ENCODE measurements at regions not wholly inside any gene's neighbourhood (a gene's known extent, or its start where the extent isn't known, plus 50 kb on each side); places are given as distances from the start of the nearest gene placed in this dataset.

DNA sequence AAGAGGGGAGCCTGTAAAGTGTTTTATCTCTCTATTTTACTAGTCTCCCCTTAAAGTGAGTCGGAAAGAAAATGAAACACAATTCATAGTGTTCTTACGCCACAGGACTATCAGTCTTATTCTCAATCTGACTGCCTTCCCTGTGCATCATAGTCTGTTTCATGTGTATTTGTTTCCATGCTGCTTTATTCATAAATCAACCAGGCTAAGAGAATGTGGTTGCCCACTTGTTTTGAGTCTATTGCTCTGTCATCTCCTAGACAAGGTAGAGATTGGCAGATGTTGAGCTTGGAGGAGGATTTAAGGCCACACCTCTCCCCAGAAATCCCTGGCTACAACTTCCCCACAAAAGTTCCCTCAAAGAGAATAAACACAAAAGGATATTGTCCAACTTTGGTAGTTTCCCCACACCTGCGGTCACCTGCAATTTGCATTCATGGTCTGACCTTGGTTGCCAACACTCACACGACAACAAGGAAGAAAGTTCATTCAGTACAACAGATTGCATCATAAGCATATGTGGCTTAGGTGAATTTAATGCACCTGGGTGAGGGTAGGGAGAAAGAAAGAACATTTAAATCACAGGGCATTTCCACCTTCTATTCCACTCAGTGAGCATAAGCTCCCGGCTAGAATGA, 167.1 kb upstream of the FBXL4 start:
- Histone ChIP-seq H3K18ac (ENCODE audit: insufficient read length, low read depth, low read length) (no peak overlapping the region), H4K5ac (ENCODE audit: insufficient read length, low read depth, low read length) (no peak overlapping the region), H2AK5ac (ENCODE audit: insufficient read length, low read length) (no peak overlapping the region), H3T11ph (ENCODE audit: low read length) (no peak overlapping the region), H4K8ac (replicated peaks; ENCODE audit: insufficient read length, low read depth, low read length) (no peak overlapping the region), H2BK12ac (ENCODE audit: insufficient read length, low read depth, low read length) (no peak overlapping the region), H4K20me1 (ENCODE audit: control insufficient read depth, insufficient read depth, insufficient read length) (no peaks in the 10 kb centered on the region), H2AFZ (ENCODE audit: low read length) (no peak overlapping the region), H3K79me1 (ENCODE audit: insufficient read depth, low read depth, low read length, poor library complexity, severe bottlenecking) (no peaks in the 10 kb centered on the region), H3K4ac (ENCODE audit: low read depth, low read length) (no peak overlapping the region), H3K4me1 (ENCODE audit: insufficient read depth, low read length) (no peaks in the 10 kb centered on the region), H3K56ac (ENCODE audit: insufficient read length, low read depth, low read length) (no peak overlapping the region), H2BK15ac (ENCODE audit: low read depth, low read length) (no peak overlapping the region), H4K91ac (ENCODE audit: insufficient read length, low read depth, low read length) (no peak overlapping the region), H3K79me2 (ENCODE audit: insufficient read depth, low read length) (no peaks in the 10 kb centered on the region), H3K4me2 (ENCODE audit: insufficient read depth, insufficient read length, low read length) (no peak overlapping the region), H3K9ac (ENCODE audit: extremely low read depth, insufficient read length, low read length) (no peak overlapping the region), H3K23ac (ENCODE audit: insufficient read length, low read depth, low read length) (no peak overlapping the region), H2BK120ac (ENCODE audit: low read depth, low read length, poor library complexity, severe bottlenecking) (no peak overlapping the region), H3K9me3 (ENCODE audit: control insufficient read depth, low read depth, low read length) (no peaks in the 10 kb centered on the region), H2BK5ac (ENCODE audit: insufficient read length, low read length) (no peak overlapping the region), H3K27me3 (ENCODE audit: insufficient read depth, low read length) (no peaks in the 10 kb centered on the region), H2BK20ac (ENCODE audit: low read depth, low read length, poor library complexity, severe bottlenecking) (no peak overlapping the region), H3K23me2 (ENCODE audit: insufficient read length, low read depth, low read length, poor library complexity, severe bottlenecking) (no peaks in the 10 kb centered on the region), H3K14ac (ENCODE audit: insufficient read depth, low read length) (no peak overlapping the region), H3K27ac (ENCODE audit: insufficient read length, low read depth, low read length) (no peak overlapping the region)
- H3K9me3 Mint-ChIP-seq = no peaks in the 10 kb centered on the region
- TF ChIP-seq CTCF (conservative IDR thresholded peaks at IDR 0.05) = no peak
- no peak overlapping the region for H3K27ac Mint-ChIP-seq
- no peaks in the 10 kb centered on the region for H3K36me3 Mint-ChIP-seq (ENCODE audit: insufficient read depth in 1 of 3, low read depth in 3 of 3)
- H3K4me3 Mint-ChIP-seq = no peak overlapping the region
- peaks cover 6% of the 10 kb centered on the region for H3K27me3 Mint-ChIP-seq (ENCODE audit: low read depth)
- WGBS (ENCODE audit: extremely low coverage, insufficient read length, low lambda C conversion rate) = no CpG with 5 or more reads among the region's 5 CpGs
- peaks cover 2 to 5% of the 10 kb centered on the region in 2 experiments; a peak in 3 of 4 replicates for H3K4me1 Mint-ChIP-seq
- no peak for DNase-seq
